SK-N-MC (cell line): ENCODE measurements at regions not wholly inside any gene's neighbourhood (a gene's known extent, or its start where the extent isn't known, plus 50 kb on each side); places are given as distances from the start of the nearest gene placed in this dataset.

Source experiments
- EZH2 ChIP-seq: fragments of 200-600 bp; sonication (generic); IDR thresholded peaks from one replicate; pipeline ENCODE4 v1.6.1; 2017; ENCODE audit warnings: antibody characterized with exemption
- POLR2AphosphoS5 ChIP-seq: IDR thresholded peaks from 2 replicates; pipeline ENCODE4 v1.6.1; 2012; ENCODE audit warnings: mild to moderate bottlenecking, low read depth, low read length, borderline replicate concordance

- TF ChIP-seq EZH2 (no peak), POLR2AphosphoS5 (no peak)
These were observed 383.0 kb upstream of the SMIM21 start for GRCh38 chr18:75810516-75810915.
